ENCODE measurements at regions not wholly inside any gene's neighbourhood (a gene's known extent, or its start where the extent isn't known, plus 50 kb on each side); places are given as distances from the start of the nearest gene placed in this dataset.
"Not testable (repeated sequence)": the region's sequence is repeated elsewhere in the genome, so short reads cannot be mapped to it uniquely, and the experiment has no call there.

DNA sequence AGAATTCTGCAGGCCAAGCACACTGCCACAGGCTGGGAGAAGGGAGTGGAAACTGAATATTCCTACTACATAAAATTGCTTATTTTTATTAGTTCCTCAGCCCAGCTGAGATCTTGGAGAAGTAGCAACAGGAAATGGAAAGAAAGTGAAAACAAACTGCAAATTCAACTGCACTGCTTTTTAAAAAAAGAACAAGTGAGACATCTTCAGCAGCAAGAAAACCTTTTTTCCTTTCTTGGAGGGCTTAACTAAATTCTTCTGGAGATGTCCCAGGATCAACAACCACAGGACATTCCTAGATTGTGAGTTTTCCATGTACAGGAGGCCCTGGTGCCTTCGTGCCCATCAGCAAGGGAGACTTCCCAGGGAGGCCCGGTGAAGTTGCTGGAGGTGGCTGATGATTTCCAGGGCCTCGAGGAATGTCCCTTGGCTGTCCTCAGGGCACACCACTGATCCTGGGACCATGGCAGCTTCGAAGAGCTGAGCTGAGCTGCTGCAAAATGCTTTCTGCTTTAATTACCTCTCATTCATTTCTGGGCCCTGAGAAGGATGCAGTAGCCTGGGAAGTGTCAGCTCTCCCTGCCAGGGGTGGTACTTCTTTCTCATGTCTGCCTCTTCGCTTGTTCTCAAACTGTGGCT, 275.5 kb upstream of the FRG2C start:
- in situ Hi-C loops (cut with MboI; ENCODE audit: low pct_ligation_motif_present in 1 of 4, low pct_unique_long_range_greater_than_20kb in 1 of 4, low sequenced_read_pairs in 3 of 4); H3K27ac ChIP-seq; DNase-seq; H3K36me3 ChIP-seq; intact Hi-C loops (cut with DNase I; ENCODE audit: low total_unique reads); H3K9me3 ChIP-seq; H3K27me3 ChIP-seq; H3K4me3 ChIP-seq: not testable (repeated sequence)
- 46% methylated on average over 5 of the region's 5 CpGs; no CpG with 5 or more reads in 1 of the 2 donors for WGBS, 2 donors (ENCODE audit: low coverage in 1 of 2)
- peaks cover 0 to 17% (median 6%) of the 10 kb centered on the region in 4 donors for H3K4me1 ChIP-seq

DNA sequence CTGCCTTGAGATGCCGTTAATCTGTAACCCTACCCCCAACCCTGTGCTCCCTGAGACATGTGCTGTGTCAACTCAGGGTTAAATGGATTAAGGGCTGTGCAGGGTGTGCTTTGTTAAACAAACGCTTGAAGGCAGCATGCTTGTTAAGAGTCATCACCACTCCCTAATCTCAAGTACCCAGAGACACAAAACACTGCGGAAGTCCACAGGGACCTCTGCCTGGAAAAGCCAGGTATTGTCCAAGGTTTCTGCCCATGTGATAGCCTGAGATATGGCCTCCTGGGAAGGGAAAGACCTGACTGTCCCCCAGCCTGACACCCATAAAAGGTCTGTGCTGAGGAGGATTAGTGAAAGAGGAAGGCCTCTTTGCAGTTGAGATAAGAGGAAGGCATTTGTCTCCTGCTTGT, 270.8 kb upstream of the FRG2C start:
- H3K4me1 ChIP-seq, result peaks cover 0 to 22% (median 7%) of the 10 kb centered on the region in 4 donors
- in situ Hi-C loops (cut with MboI; ENCODE audit: low pct_ligation_motif_present in 1 of 4, low pct_unique_long_range_greater_than_20kb in 1 of 4, low sequenced_read_pairs in 3 of 4); DNase-seq; H3K4me3 ChIP-seq; H3K27me3 ChIP-seq; H3K9me3 ChIP-seq; intact Hi-C loops (cut with DNase I; ENCODE audit: low total_unique reads); H3K36me3 ChIP-seq: not testable (repeated sequence)
- H3K27ac ChIP-seq, result peak overlapping the region in 1 of 4 donors; percentile 21
- 49% methylated on average over 3 of the region's 3 CpGs; no CpG with 5 or more reads in 1 of the 2 donors for whole genome bisulfite sequencing, 2 donors (ENCODE audit: low coverage in 1 of 2)

DNA sequence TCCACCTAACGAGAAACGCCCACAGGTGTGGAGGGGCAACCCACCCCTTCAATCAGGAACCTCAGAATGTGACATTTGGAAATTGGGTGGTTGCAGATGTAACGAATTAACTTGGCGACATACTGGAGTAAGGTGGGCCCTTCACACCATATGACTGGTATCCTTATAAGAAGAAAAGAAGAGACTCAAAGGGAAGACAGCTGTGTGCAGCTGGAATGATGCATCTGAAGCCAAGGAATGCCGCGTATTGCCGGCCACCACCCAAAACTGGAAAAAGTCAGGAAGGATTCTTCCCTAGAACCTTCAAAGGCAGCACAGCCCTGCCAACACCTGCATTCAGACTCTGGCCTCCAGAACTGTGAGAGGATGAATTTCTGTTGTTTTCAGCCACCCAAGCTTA, 270.0 kb upstream of the FRG2C start:
- H3K27me3 ChIP-seq; in situ Hi-C loops (cut with MboI; ENCODE audit: low pct_ligation_motif_present in 1 of 4, low pct_unique_long_range_greater_than_20kb in 1 of 4, low sequenced_read_pairs in 3 of 4); H3K4me3 ChIP-seq; H3K36me3 ChIP-seq; H3K27ac ChIP-seq; H3K9me3 ChIP-seq; intact Hi-C loops (cut with DNase I; ENCODE audit: low total_unique reads); DNase-seq: not testable (repeated sequence)
- H3K4me1 ChIP-seq, result peaks cover 0 to 19% (median 5%) of the 10 kb centered on the region in 4 donors
- 78 to 81% methylated on average over 7 of the region's 7 CpGs for WGBS, 2 donors (ENCODE audit: low coverage in 1 of 2)

DNA sequence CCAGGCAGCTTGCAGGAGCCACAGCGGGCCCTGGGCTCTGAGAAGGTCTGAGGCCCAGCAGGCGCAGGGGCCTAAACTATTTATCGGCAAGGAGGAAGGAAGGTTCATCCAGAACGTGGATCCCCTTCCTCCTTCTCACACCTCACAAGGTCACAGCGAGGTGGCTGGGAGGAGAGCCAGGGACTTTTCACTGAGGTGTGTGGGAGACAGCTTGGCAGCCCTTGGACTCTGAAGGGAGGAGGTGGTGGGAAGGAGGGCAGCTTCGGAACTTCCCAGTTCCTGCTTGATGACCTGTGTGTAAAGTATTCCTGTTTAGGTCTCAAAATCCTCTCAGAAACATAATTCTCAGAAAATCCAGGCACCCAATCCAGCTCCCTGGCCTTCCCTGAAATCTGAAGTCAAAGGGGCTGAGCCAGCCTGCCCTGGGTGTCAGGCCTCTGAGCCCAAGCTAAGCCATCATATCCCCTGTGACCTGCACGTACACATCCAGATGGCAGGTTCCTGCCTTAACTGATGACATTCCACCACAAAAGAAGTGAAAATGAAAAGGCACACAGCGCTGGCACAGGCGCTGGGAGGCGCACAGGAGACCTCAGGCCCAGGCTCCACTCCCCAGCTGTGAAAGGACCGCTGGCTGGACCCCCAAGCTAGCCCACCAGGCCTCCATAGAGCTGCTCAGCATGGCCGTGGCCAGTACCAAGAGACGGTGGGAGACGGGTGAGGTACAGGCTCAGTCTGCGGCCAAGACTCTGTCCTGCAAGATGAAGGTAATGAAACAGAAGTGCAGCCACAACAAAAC, 269.4 kb upstream of the FRG2C start:
- intact Hi-C loops (cut with DNase I; ENCODE audit: low total_unique reads), result not testable (repeated sequence)
- 86% methylated on average over 14 of the region's 15 CpGs; no CpG with 5 or more reads in 1 of the 2 donors for WGBS, 2 donors (ENCODE audit: low coverage in 1 of 2)

DNA sequence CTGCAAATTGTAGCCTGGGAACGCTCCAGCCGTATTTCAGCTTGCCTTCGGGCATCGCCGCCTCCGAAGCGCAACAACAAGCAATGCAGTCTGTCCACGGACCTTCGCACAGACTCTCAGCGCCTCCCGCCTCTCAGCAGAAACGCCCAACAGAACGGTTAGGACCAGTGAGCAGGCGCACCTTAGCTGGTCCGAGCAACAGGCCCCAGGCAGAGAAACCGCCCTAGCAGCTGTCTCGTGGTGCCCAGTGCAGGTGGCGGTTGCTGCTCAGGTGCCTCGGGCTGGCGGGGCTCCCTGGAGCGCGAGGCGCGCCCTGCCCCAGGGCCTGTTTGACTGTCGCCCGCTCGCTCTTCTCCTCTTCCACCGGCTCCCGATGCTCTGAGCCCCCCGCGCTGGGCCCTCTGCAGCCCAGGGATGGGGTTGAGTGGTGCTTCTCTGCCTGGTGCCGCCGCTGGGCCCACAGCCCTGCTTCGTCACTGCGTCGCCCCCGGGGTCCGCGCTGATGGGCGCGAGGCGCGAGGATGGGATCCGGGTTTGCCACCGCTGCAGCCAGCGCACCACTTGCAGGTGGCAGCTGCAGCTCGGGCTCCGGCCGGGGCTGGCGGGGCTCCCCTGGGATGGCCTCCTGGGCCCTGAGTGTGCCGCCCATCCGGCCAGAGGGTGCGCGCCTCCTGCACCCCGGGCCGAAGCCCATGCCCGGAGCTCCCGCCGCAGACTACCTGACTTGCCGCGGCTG, 268.4 kb upstream of the FRG2C start:
- Histone ChIP-seq H3K27ac (no peak overlapping the region), H3K4me1 (peaks cover 0 to 19% (median 5%) of the 10 kb centered on the region in 4 donors), H3K27me3 (no peaks in the 10 kb centered on the region), H3K36me3 (no peaks in the 10 kb centered on the region), H3K9me3 (no peaks in the 10 kb centered on the region), H3K4me3 (peak overlapping the region in 2 of 4 donors; percentile 23 to 33)
- intact Hi-C loops (cut with DNase I; ENCODE audit: low total_unique reads), result no loop called here
- WGBS, 2 donors (ENCODE audit: low coverage in 1 of 2), result 86% methylated on average over 56 of the region's 61 CpGs; no CpG with 5 or more reads in 1 of the 2 donors
- no peak for TF ChIP-seq POLR2AphosphoS5 (IDR thresholded peaks at IDR 0.05)
- TF ChIP-seq, protein P1, sequence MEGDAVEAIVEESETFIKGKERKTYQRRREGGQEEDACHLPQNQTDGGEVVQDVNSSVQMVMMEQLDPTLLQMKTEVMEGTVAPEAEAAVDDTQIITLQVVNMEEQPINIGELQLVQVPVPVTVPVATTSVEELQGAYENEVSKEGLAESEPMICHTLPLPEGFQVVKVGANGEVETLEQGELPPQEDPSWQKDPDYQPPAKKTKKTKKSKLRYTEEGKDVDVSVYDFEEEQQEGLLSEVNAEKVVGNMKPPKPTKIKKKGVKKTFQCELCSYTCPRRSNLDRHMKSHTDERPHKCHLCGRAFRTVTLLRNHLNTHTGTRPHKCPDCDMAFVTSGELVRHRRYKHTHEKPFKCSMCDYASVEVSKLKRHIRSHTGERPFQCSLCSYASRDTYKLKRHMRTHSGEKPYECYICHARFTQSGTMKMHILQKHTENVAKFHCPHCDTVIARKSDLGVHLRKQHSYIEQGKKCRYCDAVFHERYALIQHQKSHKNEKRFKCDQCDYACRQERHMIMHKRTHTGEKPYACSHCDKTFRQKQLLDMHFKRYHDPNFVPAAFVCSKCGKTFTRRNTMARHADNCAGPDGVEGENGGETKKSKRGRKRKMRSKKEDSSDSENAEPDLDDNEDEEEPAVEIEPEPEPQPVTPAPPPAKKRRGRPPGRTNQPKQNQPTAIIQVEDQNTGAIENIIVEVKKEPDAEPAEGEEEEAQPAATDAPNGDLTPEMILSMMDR (IDR thresholded peaks at IDR 0.05), result no peak
- no peak for TF ChIP-seq EP300 (IDR thresholded peaks at IDR 0.05; ENCODE audit: low read depth)
- no peak for TF ChIP-seq POLR2A (IDR thresholded peaks at IDR 0.05)
- DNase-seq, result no peak
- in situ Hi-C loops (cut with MboI; ENCODE audit: low pct_ligation_motif_present in 1 of 4, low pct_unique_long_range_greater_than_20kb in 1 of 4, low sequenced_read_pairs in 3 of 4), result no loop called here

More for the DNA sequence above, 269.4 kb upstream of the FRG2C start:
- H3K36me3 ChIP-seq; H3K9me3 ChIP-seq; DNase-seq; H3K27ac ChIP-seq; in situ Hi-C loops (cut with MboI; ENCODE audit: low pct_ligation_motif_present in 1 of 4, low pct_unique_long_range_greater_than_20kb in 1 of 4, low sequenced_read_pairs in 3 of 4); H3K27me3 ChIP-seq; H3K4me3 ChIP-seq: not testable (repeated sequence)
- peaks cover 0 to 19% (median 5%) of the 10 kb centered on the region in 4 donors for H3K4me1 ChIP-seq

DNA sequence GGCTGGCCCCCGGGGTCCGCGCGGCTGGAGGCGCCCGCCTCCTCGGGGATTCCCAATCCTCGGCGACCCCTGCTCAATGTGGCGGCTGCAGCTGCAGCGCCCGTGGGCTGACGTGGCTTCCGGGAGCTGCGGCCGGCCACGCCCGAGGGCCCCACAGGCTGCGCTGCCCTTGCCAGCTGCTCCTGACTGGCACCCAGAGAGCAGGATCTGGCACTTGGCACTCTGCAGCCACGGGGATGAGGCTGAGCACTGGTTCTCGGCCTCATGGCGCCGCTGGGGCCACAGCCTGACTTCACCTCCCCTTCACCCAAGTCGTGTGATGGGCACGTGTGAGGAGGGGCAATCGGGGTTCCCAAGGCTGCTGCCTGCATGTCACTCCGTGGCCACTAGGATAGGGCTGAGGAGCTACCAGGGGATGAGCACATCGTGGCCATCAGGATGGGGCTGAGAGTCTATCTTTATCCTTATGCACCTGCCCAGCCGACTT, 267.8 kb upstream of the FRG2C start:
- no peak overlapping the region for H3K27ac ChIP-seq
- no peak for DNase-seq

DNA sequence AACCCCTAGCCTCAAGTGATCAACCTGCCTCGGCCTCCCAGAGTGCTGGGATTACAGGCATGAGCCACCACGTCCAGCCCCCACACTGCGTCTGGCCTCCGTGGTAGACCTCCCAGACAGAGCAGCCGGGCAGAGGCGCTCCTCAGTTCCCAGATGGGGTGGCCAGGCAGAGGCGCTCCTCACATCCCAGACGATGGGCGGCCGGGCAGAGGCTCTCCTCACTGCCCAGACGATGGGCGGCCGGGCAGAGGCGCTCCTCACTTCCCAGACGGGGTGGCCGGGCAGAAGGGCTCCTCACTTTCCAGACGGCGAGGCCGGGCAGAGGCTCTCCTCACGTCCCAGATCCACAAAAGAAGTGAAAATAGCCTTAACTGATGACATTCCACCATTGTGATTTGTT, 266.6 kb upstream of the FRG2C start:
- WGBS, 2 donors (ENCODE audit: low coverage in 1 of 2), result 89% methylated on average over 20 of the region's 20 CpGs; no CpG with 5 or more reads in 1 of the 2 donors
- in situ Hi-C loops (cut with MboI; ENCODE audit: low pct_ligation_motif_present in 1 of 4, low pct_unique_long_range_greater_than_20kb in 1 of 4, low sequenced_read_pairs in 3 of 4); H3K27ac ChIP-seq; DNase-seq; H3K27me3 ChIP-seq; H3K9me3 ChIP-seq; H3K36me3 ChIP-seq; H3K4me3 ChIP-seq; intact Hi-C loops (cut with DNase I; ENCODE audit: low total_unique reads): not testable (repeated sequence)
- peaks cover 0 to 17% (median 3%) of the 10 kb centered on the region in 4 donors for H3K4me1 ChIP-seq

More for the DNA sequence above, 267.8 kb upstream of the FRG2C start:
- in situ Hi-C loops (cut with MboI; ENCODE audit: low pct_ligation_motif_present in 1 of 4, low pct_unique_long_range_greater_than_20kb in 1 of 4, low sequenced_read_pairs in 3 of 4), result no loop called here
- H3K4me1 ChIP-seq, result peaks cover 0 to 19% (median 5%) of the 10 kb centered on the region in 4 donors
- peak overlapping the region in 2 of 4 donors; percentile 23 to 33 for H3K4me3 ChIP-seq
- intact Hi-C loops (cut with DNase I; ENCODE audit: low total_unique reads), result no loop called here
- H3K27me3 ChIP-seq, result no peaks in the 10 kb centered on the region
- H3K36me3 ChIP-seq, result no peaks in the 10 kb centered on the region
- TF ChIP-seq POLR2AphosphoS5 (IDR thresholded peaks at IDR 0.05) (no peak), EP300 (IDR thresholded peaks at IDR 0.05; ENCODE audit: low read depth) (no peak), POLR2A (IDR thresholded peaks at IDR 0.05) (no peak)
- TF ChIP-seq, protein P1 (IDR thresholded peaks at IDR 0.05), result no peak
- H3K9me3 ChIP-seq, result no peaks in the 10 kb centered on the region
- 68% methylated on average over 13 of the region's 29 CpGs; no CpG with 5 or more reads in 1 of the 2 donors for WGBS, 2 donors (ENCODE audit: low coverage in 1 of 2)
